Activated CD8-positive, alpha-beta memory T cell treated with anti-CD3 and anti-CD28 coated beads for 4 hours (primary cell): ENCODE measurements at regions not wholly inside any gene's neighbourhood (a gene's known extent, or its start where the extent isn't known, plus 50 kb on each side); places are given as distances from the start of the nearest gene placed in this dataset.
A peak's percentile ranks its signal among the peaks of the same experiment; 100 is the strongest.

ENCODE experiments used
- DNase-seq, 2 donors: peaks; one replicate each; pipeline ENCODE4 v3.0.0-alpha.2; 2020; ENCODE audit warnings: low read depth in 2 of 2

DNA sequence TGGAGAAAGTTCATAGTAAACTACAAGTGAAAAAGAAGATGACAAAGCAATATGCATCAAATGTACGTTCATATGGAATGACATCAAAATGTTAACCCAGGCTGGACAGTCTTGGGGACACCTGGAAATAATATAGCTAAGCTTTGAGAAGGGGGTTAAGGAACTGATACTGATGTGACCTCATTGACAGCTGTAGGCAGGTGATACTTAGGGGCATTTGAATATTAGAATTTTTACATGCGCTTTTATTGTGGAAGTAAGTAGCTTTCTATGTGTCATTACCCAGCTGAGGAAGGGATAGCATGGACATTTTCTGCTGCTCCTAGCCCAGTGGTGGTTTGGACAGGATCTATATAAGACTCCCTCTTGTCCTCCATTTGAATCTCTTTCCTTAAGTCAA, 299.7 kb downstream of the CWC27 start:
- DNase-seq: no peak

GRCh38 chr5:65070026-65070425, 301.3 kb downstream of the CWC27 start:
- no peak for DNase-seq

DNA sequence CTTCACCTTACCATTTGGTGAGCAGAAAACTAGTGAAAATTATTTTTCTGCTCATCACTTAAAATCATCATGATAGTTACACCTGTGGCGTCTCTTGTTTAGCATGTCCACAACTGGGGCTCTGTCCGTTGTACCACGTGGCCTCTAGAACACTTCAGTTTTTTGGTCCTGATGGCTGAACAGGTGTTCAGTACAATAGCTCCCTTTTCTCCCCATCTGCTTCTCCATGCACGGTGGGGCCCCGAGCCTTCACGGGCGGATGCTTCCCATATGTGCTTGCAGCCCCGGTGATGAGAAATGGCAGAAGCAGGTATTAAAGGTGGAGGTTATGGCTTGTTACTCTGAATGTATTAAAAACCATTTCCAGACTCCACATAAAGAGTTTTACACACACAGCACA, 304.1 kb downstream of the CWC27 start:
- DNase-seq: no peak

- DNase-seq: no peak
These were observed 304.5 kb downstream of the CWC27 start for GRCh38 chr5:65073250-65073661.

DNA sequence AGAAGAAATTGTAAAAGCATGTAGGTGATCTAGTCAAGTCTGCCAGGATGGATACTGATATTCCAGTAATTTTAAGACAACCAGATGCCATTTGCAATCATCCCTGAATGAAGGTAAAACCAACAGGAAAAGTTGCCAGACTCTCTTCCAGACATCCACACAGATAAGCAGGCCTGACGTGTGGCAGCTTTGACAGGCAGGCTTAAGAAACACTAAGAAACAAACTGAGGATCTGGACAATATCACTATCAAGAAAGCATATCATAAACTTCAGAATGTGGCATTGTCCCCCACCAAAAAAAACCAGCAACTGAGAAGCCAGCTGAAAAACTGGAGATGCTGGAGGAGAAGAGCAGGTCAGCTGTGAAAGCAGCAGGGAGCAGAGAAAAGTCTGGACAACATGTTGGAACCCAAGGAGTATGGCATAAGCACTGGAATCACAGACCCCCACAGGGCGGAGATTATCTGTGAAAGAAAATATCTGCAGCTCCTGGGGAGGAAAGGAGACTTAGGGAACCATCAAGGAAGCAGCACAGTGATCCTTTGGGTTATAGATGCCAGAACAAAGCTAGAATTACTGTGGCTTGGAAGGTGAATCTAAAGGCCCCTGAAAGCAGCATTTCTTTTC, 307.0 kb downstream of the CWC27 start:
- DNase-seq: no peak

- DNase-seq: peak; percentile 21 to 41
These were observed 307.6 kb downstream of the CWC27 start for GRCh38 chr5:65076251-65076869.

DNA sequence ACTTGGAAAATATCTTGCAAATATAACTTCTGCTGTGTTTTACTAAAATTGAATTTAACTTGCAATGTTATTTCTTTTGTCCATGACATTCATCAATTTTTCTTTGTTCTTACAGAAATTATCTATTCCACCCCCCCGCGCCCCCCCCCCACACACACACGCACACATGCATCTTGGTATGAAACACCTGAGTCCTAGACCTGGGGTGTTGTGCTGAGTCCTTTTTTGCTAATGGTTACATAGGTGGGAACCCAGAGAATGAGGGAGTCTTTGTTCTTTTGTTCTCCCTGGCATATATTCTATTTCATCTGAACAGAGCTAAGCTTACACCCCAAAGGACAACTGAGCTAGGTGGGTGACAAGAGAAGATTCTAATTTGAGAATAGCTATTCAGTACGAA, 308.9 kb downstream of the CWC27 start:
- no peak for DNase-seq

DNA sequence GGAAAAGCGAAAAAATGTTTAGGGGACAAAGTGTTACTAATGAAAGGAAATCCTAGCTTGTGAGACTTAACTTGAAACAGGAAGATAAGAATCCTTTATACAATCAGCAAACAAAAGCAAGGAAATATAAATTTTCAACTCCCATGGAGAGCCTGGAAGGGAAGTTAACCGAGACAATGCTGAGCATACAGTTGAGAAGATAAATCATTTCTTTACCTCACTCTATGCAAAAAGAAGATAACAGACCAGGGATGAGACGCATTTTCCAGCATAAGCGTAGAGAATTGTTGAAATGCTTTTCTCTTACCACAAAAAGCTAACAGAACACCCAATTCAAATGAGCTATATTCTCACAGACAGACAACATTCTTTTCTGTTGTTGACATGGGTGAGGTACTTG, 309.6 kb downstream of the CWC27 start:
- DNase-seq: no peak

GRCh38 chr5:65081071-65081470, 312.3 kb downstream of the CWC27 start:
- no peak for DNase-seq

GRCh38 chr5:65084795-65085515, 316.2 kb downstream of the CWC27 start:
- no peak for DNase-seq

DNA sequence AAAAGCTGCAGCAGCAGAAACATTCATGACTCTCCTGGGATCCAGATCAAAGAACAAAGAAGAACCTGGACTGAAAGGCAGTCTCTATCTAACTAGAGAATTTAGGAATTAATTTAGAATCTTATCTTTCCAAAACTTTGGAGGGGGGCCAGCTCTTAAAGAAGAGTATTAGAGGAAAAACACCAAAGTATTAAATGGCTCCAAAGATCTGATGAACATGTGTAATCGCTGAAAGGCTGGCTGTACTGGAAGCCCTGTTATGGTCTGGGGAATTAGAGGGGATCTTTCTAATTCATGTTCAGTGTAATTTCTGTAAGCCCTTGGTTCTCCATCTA, 316.8 kb downstream of the CWC27 start:
- no peak for DNase-seq

DNA sequence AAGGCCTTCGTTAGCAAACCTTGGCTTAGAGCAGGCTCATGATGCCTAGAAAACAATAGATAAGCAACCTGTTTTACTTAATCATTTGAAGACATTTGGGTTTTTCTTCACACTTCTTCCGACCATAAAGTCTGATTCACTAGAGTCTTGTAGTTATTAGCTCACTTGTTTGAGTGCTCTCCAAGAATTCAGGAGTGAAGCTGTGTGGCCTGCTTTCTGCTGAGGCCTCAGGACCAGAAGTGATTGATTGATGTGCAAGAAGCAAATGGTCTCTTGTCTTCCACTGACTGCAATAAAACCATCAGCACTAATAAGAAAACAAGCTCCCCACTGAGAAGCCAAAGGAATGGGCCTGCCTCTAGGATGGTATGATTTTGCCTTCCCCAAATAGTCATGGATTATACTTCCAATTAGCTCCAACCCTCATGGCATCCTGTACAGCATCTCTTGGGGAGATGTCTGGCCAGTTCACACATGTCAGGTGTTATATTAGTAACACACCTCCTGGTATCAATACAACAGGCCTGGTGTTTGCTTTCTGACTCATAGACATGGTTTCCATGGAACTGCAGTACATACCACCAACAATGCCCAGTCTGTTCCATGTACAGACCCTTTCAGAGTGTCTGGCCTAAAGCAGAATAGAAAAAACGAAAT, 317.6 kb downstream of the CWC27 start:
- DNase-seq: no peak

GRCh38 chr5:65087154-65087553, 318.4 kb downstream of the CWC27 start:
- DNase-seq: no peak

DNA sequence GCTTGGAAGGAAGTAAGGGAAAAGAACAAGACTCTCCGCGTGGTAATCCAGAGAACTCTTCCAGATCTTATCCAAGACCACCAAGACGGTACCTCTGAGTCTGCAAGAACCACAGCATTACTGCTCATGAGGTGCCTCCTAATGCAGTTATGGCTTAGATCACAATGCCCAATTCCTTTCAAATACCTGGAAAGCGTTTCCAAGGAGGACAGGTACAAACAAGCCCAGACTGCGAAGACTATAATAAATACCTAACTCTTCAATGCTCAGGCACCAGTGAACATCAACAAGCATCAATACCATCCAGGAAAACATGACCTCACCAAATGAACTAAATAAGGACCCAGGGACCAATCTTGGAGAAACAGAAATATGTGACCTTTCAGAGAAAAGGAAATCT, 325.5 kb downstream of the CWC27 start:
- no peak for DNase-seq

GRCh38 chr5:65098393-65098792, 329.7 kb downstream of the CWC27 start:
- no peak for DNase-seq
